ENCODE measurements at regions not wholly inside any gene's neighbourhood (a gene's known extent, or its start where the extent isn't known, plus 50 kb on each side); places are given as distances from the start of the nearest gene placed in this dataset.
"Not testable (repeated sequence)": the region's sequence is repeated elsewhere in the genome, so short reads cannot be mapped to it uniquely, and the experiment has no call there.

DNA sequence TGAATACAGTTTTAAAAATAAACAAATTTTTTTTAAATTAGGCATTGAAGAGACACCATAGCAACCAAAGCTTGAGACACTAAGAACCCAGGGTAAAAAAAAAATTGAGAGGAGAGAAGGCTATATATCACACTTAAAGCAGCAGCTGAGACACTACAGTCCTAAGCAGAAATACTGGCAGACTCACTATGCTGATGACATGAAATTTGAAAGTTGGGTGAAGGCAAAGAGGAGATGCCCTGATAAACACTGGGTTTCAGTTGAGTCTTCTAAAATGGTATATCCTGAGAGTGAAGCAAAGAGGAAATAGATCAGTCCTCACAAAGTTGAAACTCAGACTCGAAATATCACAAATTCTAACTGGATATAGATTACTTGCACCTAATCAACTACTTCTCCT, 419.9 kb upstream of the CDH9 start:
- no peak for DNase-seq (ENCODE audit: low read depth, low spot score)
- in situ Hi-C loops (cut with HindIII; ENCODE audit: low pct_unique_long_range_greater_than_20kb, low sequenced_read_pairs): no loop called here

DNA sequence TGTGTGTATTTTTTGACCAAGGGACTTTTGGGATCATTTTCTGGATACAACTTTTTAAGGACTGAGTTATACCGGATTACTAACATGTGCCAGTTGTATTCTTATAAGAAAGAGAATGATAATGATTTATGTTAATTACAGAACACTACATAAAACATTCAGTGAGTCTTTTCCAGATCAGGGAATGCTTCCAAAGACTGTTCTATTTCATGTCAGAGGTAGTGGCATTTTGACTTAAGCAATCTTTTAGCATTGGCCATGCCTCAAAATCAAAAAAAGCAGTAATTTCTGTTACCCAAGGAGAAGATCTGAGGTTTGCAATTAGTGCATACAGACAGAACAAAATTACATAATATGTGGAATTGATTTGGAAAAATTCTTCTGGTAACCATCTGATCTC, 413.0 kb upstream of the CDH9 start:
- DNase-seq (ENCODE audit: low read depth, low spot score): no peak
- in situ Hi-C loops (cut with HindIII; ENCODE audit: low pct_unique_long_range_greater_than_20kb, low sequenced_read_pairs): no loop called here

GRCh38 chr5:27450607-27451006, 412.2 kb upstream of the CDH9 start:
- in situ Hi-C loops (cut with HindIII; ENCODE audit: low pct_unique_long_range_greater_than_20kb, low sequenced_read_pairs): no loop called here
- no peak for DNase-seq (ENCODE audit: low read depth, low spot score)

GRCh38 chr5:27439383-27439782, 401.0 kb upstream of the CDH9 start:
- in situ Hi-C loops (cut with HindIII; ENCODE audit: low pct_unique_long_range_greater_than_20kb, low sequenced_read_pairs); DNase-seq (ENCODE audit: low read depth, low spot score): not testable (repeated sequence)

DNA sequence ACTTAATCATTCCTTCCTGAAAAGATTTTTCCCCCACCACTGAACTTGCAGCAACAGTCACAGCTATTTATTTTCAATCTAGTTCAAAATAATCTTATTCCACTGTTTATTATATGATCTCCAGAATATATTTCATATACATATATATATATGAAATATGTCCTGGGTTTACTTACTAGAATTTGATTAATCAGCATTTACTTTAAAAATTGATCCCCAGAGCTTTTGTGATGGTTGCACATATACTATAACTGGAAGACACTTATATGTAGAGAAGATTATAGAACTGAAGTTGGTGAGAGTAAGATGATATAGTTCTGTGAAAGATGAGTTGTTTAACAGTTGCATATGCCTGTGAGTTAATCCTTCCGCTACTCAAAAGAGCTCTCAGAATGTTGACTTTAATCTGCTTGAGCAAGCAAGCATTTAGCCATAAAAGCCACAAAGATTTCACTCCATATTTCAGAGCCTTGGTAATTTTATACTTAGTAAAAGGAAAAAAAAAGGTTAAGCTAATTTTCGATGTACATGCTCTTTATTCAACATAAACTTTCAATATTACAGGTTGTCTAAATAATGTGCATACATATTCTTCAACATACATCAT, 399.3 kb upstream of the CDH9 start:
- no peak for DNase-seq (ENCODE audit: low read depth, low spot score)
- in situ Hi-C loops (cut with HindIII; ENCODE audit: low pct_unique_long_range_greater_than_20kb, low sequenced_read_pairs): no loop called here

DNA sequence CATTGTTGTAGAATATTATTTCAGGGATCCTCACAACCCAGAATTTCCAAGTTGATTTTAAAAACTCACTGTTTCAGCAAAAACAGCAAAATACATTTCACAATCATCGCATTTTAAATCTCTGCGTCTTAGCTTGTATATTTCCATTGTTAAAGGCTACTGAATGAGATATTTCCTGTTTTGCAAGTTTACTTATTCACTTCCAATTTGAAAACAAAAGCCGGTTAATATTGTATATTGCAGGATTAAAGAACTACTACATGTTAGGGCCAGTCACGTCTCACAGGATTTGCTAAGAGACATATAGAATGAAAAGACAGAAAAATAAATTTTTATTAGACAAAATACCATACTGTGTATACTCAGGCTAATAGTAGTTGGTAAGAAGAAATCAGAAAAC, 395.9 kb upstream of the CDH9 start:
- in situ Hi-C loops (cut with HindIII; ENCODE audit: low pct_unique_long_range_greater_than_20kb, low sequenced_read_pairs): no loop called here

DNA sequence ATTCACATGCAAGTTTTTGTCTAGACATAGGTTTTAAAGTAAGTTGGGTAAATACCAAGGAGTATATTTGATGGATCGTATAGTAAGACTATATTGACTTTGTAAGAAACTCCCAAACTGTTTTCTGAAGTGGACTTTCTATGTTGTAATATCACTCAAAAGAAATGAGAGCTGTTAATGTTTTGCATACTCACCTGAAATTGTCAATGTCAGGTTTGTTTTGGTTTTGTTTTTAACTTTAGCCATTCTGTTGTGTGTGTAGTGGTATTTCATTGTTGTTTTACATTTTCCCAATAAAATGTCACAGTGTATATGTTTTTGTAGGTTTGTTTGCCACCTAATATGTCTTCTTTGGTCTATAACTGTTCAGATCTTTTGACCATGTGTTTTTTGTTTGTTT, 375.7 kb upstream of the CDH9 start:
- DNase-seq (ENCODE audit: low read depth, low spot score): no peak
- in situ Hi-C loops (cut with HindIII; ENCODE audit: low pct_unique_long_range_greater_than_20kb, low sequenced_read_pairs): no loop called here

More for the DNA sequence above, 395.9 kb upstream of the CDH9 start:
- DNase-seq (ENCODE audit: low read depth, low spot score): no peak

GRCh38 chr5:27412384-27412783, 374.0 kb upstream of the CDH9 start:
- peak; percentile 81 for DNase-seq (ENCODE audit: low read depth, low spot score)
- in situ Hi-C loops (cut with HindIII; ENCODE audit: low pct_unique_long_range_greater_than_20kb, low sequenced_read_pairs): no loop called here

DNA sequence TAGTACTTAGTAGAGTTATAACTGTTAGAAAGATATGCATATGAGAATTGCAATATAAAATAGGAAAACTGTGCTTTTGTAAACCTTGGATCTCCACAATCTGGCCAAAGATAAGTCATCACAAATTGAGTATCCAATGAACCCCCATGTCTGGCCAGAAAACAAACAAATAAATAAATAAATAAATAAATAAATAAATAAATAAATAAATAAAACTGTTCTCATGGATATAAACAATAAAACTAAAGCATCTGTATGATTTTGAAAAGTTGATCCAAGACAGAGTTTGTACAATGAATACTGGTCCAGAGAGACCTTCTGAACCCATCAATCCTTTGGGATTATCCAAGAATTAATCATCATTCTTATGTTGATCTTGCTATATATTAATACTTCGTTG, 367.6 kb upstream of the CDH9 start:
- no peak for DNase-seq (ENCODE audit: low read depth, low spot score)
- in situ Hi-C loops (cut with HindIII; ENCODE audit: low pct_unique_long_range_greater_than_20kb, low sequenced_read_pairs): no loop called here

GRCh38 chr5:27403243-27403882, 365.0 kb upstream of the CDH9 start:
- peak; percentile 85 for DNase-seq (ENCODE audit: low read depth, low spot score)
- in situ Hi-C loops (cut with HindIII; ENCODE audit: low pct_unique_long_range_greater_than_20kb, low sequenced_read_pairs): no loop called here

GRCh38 chr5:27402828-27403227, 364.4 kb upstream of the CDH9 start:
- DNase-seq (ENCODE audit: low read depth, low spot score): peak; percentile 44
- in situ Hi-C loops (cut with HindIII; ENCODE audit: low pct_unique_long_range_greater_than_20kb, low sequenced_read_pairs): no loop called here

DNA sequence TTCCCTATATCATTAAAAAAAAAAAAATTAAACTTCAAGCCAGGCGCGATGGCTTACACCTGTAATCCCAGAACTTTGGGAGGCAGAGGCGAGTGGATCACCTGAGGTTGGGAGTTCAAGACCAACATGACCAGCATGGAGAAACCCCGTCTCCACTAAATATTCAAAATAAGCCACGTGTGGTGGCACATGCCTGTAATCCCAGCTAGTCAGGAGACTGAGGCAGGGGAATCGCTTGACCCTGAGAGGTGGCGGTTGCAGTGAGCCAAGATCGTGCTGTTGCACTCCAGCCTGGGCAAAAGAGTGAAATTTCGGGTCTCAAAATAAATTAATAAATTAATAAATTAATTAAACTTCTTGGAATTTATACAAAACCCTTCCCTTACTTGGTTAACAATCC, 358.6 kb upstream of the CDH9 start:
- in situ Hi-C loops (cut with HindIII; ENCODE audit: low pct_unique_long_range_greater_than_20kb, low sequenced_read_pairs): no loop called here
- no peak for DNase-seq (ENCODE audit: low read depth, low spot score)

DNA sequence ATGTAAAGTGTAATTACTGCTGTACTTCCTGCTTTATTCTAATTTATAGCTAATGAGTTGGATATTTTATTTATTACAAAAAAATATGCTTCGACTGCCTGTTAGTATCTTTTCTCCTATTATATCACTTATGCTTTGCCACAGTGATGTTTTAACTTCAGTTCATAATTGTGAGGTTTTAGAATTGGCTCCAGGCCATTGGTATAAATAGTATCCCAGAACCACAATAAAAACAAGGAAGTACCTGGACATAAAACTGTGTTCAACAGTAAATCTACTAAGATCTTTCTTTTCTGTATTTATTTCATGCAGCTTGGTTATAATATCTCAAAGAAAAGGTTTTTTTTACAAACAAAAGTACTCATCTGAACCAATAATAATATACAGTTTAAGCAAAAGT, 354.3 kb upstream of the CDH9 start:
- in situ Hi-C loops (cut with HindIII; ENCODE audit: low pct_unique_long_range_greater_than_20kb, low sequenced_read_pairs): no loop called here
- no peak for DNase-seq (ENCODE audit: low read depth, low spot score)

- no peak for DNase-seq (ENCODE audit: low read depth, low spot score)
- in situ Hi-C loops (cut with HindIII; ENCODE audit: low pct_unique_long_range_greater_than_20kb, low sequenced_read_pairs): no loop called here
These were observed 351.3 kb upstream of the CDH9 start for GRCh38 chr5:27389696-27390095.

DNA sequence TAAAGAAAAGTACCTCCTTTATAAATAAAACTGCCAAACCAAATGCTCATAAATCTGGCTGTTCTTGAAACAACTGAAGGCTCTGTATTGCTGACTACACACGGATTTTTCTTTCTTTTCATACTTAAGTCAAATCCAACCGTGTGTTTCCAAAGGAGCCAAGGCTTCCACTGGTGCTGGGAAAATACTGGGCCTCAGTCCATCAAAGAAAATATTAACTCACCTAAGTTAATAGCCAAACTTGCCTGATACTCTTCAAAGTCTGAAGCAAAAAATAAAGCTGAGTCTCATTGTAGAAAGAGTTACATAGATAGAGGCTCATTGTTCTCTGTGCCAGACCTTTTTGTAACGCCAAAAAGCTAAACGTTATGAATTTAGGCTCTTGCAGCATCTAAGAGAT, 350.4 kb upstream of the CDH9 start:
- no peak for DNase-seq (ENCODE audit: low read depth, low spot score)
- in situ Hi-C loops (cut with HindIII; ENCODE audit: low pct_unique_long_range_greater_than_20kb, low sequenced_read_pairs): no loop called here

- in situ Hi-C loops (cut with HindIII; ENCODE audit: low pct_unique_long_range_greater_than_20kb, low sequenced_read_pairs): no loop called here
- no peak for DNase-seq (ENCODE audit: low read depth, low spot score)
These were observed 349.2 kb upstream of the CDH9 start for GRCh38 chr5:27387535-27388073.

DNA sequence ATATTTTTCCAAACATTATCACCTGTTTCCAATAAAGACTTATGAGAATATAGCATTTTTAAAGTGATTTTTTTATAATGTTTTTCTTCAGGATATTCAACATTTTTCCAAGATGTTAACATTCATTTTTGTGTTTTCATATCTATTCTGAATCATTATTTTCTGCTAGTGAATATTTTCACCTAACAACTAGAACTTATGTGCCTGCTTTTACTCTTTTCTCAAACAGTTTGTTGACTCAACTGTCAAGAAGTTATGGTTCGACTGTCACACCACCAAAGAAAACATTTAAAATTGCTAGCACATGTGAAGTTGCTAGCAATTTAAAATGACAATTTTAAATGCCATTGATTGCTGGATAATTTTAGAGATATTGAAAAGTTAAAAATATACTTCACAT, 343.3 kb upstream of the CDH9 start:
- DNase-seq (ENCODE audit: low read depth, low spot score): no peak
- in situ Hi-C loops (cut with HindIII; ENCODE audit: low pct_unique_long_range_greater_than_20kb, low sequenced_read_pairs): no loop called here

- DNase-seq (ENCODE audit: low read depth, low spot score): peak; percentile 62
- in situ Hi-C loops (cut with HindIII; ENCODE audit: low pct_unique_long_range_greater_than_20kb, low sequenced_read_pairs): no loop called here
These were observed 339.2 kb upstream of the CDH9 start for GRCh38 chr5:27377626-27378025.

GRCh38 chr5:27353970-27354369, 315.6 kb upstream of the CDH9 start:
- in situ Hi-C loops (cut with HindIII; ENCODE audit: low pct_unique_long_range_greater_than_20kb, low sequenced_read_pairs): no loop called here
- DNase-seq (ENCODE audit: low read depth, low spot score): no peak

All from SK-MEL-5 (cell line).